GM19395 (cell line): ENCODE measurements at regions not wholly inside any gene's neighbourhood (a gene's known extent, or its start where the extent isn't known, plus 50 kb on each side); places are given as distances from the start of the nearest gene placed in this dataset.

Experiments
- ATAC-seq: cut with Tn5 transposase; IDR thresholded peaks from one replicate; pipeline ENCODE4 v1.9.1; 2021; ENCODE audit warnings: mild to moderate bottlenecking, moderate library complexity; ENCODE audit not compliant: unreplicated experiment

- ATAC-seq = no peak
Measured at GRCh38 chr3:30069056-30069455, 537.3 kb upstream of the TGFBR2 start.

- ATAC-seq = no peak
Measured at GRCh38 chr3:30073040-30073439, 533.4 kb upstream of the TGFBR2 start.

GRCh38 chr3:30073622-30074021 is 532.8 kb upstream of the TGFBR2 start:
- ATAC-seq = no peak

- ATAC-seq = no peak
Measured at GRCh38 chr3:30075514-30075913, 530.9 kb upstream of the TGFBR2 start.

GRCh38 chr3:30076899-30077298 is 529.5 kb upstream of the TGFBR2 start:
- ATAC-seq = no peak

- no peak for ATAC-seq
Measured at GRCh38 chr3:30077746-30078145, 528.7 kb upstream of the TGFBR2 start.

- ATAC-seq = no peak
Measured at GRCh38 chr3:30078736-30079135, 527.7 kb upstream of the TGFBR2 start.

- no peak for ATAC-seq
Measured at GRCh38 chr3:30081904-30082303, 524.5 kb upstream of the TGFBR2 start.

GRCh38 chr3:30082652-30083051 is 523.7 kb upstream of the TGFBR2 start:
- ATAC-seq = no peak

- no peak for ATAC-seq
Measured at GRCh38 chr3:30083315-30083714, 523.1 kb upstream of the TGFBR2 start.

- no peak for ATAC-seq
Measured at GRCh38 chr3:30084316-30084715, 522.1 kb upstream of the TGFBR2 start.

GRCh38 chr3:30084971-30085403 is 521.4 kb upstream of the TGFBR2 start:
- no peak for ATAC-seq

GRCh38 chr3:30085486-30085885 is 520.9 kb upstream of the TGFBR2 start:
- ATAC-seq = no peak

- ATAC-seq = no peak
Measured at GRCh38 chr3:30091686-30092085, 514.7 kb upstream of the TGFBR2 start.

- no peak for ATAC-seq
Measured at GRCh38 chr3:30097022-30097650, 509.3 kb upstream of the TGFBR2 start.

GRCh38 chr3:30098243-30098642 is 508.2 kb upstream of the TGFBR2 start:
- no peak for ATAC-seq

- no peak for ATAC-seq
Measured at GRCh38 chr3:30098653-30099455, 507.5 kb upstream of the TGFBR2 start.

GRCh38 chr3:30102356-30102755 is 504.0 kb upstream of the TGFBR2 start:
- ATAC-seq = no peak

GRCh38 chr3:30103186-30103585 is 503.2 kb upstream of the TGFBR2 start:
- ATAC-seq = no peak

GRCh38 chr3:30107531-30107930 is 498.9 kb upstream of the TGFBR2 start:
- ATAC-seq = no peak

- no peak for ATAC-seq
Measured at GRCh38 chr3:30112411-30112810, 494.0 kb upstream of the TGFBR2 start.

- ATAC-seq = peak; percentile 61
Measured at GRCh38 chr3:30112902-30113484, 493.4 kb upstream of the TGFBR2 start.
